ENCODE measurements at regions not wholly inside any gene's neighbourhood (a gene's known extent, or its start where the extent isn't known, plus 50 kb on each side); places are given as distances from the start of the nearest gene placed in this dataset.

GRCh38 chr12:98358144-98358543 is 157.2 kb upstream of the TMPO start:
- ChIA-PET CTCF (no interaction called here), POLR2A (no interaction called here)
- TF ChIP-seq CTCF (IDR thresholded peaks at IDR 0.05; ENCODE audit: low read depth, low read length): no peak
- H3K27ac ChIP-seq (ENCODE audit: low read depth, low read length): no peak overlapping the region
- no peak overlapping the region for H3K4me3 ChIP-seq (ENCODE audit: low read depth, low read length)
- peaks cover 7% of the 10 kb centered on the region for H3K27me3 ChIP-seq (ENCODE audit: control insufficient read depth, insufficient read depth, low read length)
- H3K9me3 ChIP-seq (ENCODE audit: control insufficient read depth, insufficient read depth, low read length): no peaks in the 10 kb centered on the region
- DNase-seq (ENCODE audit: low read depth, low spot score): no peak

- Histone ChIP-seq H3K27me3 (ENCODE audit: control insufficient read depth, insufficient read depth, low read length) (peaks cover 7% of the 10 kb centered on the region), H3K27ac (ENCODE audit: low read depth, low read length) (no peak overlapping the region), H3K4me3 (ENCODE audit: low read depth, low read length) (no peak overlapping the region), H3K9me3 (ENCODE audit: control insufficient read depth, insufficient read depth, low read length) (no peaks in the 10 kb centered on the region)
- ChIA-PET CTCF (no interaction called here), POLR2A (no interaction called here)
- TF ChIP-seq CTCF (IDR thresholded peaks at IDR 0.05; ENCODE audit: low read depth, low read length): no peak
- DNase-seq (ENCODE audit: low read depth, low spot score): no peak
Observed at GRCh38 chr12:98359856-98360255, 155.5 kb upstream of the TMPO start.

GRCh38 chr12:98360401-98360800 is 155.0 kb upstream of the TMPO start:
- H3K4me3 ChIP-seq (ENCODE audit: low read depth, low read length): no peak overlapping the region
- H3K9me3 ChIP-seq (ENCODE audit: control insufficient read depth, insufficient read depth, low read length): no peaks in the 10 kb centered on the region
- DNase-seq (ENCODE audit: low read depth, low spot score): no peak
- ChIA-PET POLR2A (no interaction called here), CTCF (no interaction called here)
- H3K27me3 ChIP-seq (ENCODE audit: control insufficient read depth, insufficient read depth, low read length): peaks cover 7% of the 10 kb centered on the region
- TF ChIP-seq CTCF (IDR thresholded peaks at IDR 0.05; ENCODE audit: low read depth, low read length): no peak
- H3K27ac ChIP-seq (ENCODE audit: low read depth, low read length): no peak overlapping the region

- DNase-seq (ENCODE audit: low read depth, low spot score): no peak
- Histone ChIP-seq H3K9me3 (ENCODE audit: control insufficient read depth, insufficient read depth, low read length) (no peaks in the 10 kb centered on the region), H3K4me3 (ENCODE audit: low read depth, low read length) (no peak overlapping the region), H3K27me3 (ENCODE audit: control insufficient read depth, insufficient read depth, low read length) (peaks cover 4% of the 10 kb centered on the region), H3K27ac (ENCODE audit: low read depth, low read length) (no peak overlapping the region)
- POLR2A ChIA-PET: no interaction called here
- CTCF ChIA-PET: interaction anchor here (1.1 kb wide), 1 partner anchor 1383 kb away, joined by 5 read pairs; no protein-coding TSS in a partner anchor
- TF ChIP-seq CTCF (IDR thresholded peaks at IDR 0.05; ENCODE audit: low read depth, low read length): no peak
Observed at GRCh38 chr12:98369581-98369980, 145.8 kb upstream of the TMPO start.

GRCh38 chr12:98370976-98371375 is 144.4 kb upstream of the TMPO start:
- ChIA-PET CTCF (interaction anchor here (0.7 to 1.1 kb wide), 2 partner anchors 26 to 1792 kb away, joined by 3 read pairs; no protein-coding TSS in a partner anchor), POLR2A (no interaction called here)
- Histone ChIP-seq H3K4me3 (ENCODE audit: low read depth, low read length) (no peak overlapping the region), H3K27me3 (ENCODE audit: control insufficient read depth, insufficient read depth, low read length) (peaks cover 4% of the 10 kb centered on the region), H3K9me3 (ENCODE audit: control insufficient read depth, insufficient read depth, low read length) (no peaks in the 10 kb centered on the region), H3K27ac (ENCODE audit: low read depth, low read length) (no peak overlapping the region)
- no peak for TF ChIP-seq CTCF (IDR thresholded peaks at IDR 0.05; ENCODE audit: low read depth, low read length)
- no peak for DNase-seq (ENCODE audit: low read depth, low spot score)

All from AG04450 (cell line).